ENCODE measurements at regions not wholly inside any gene's neighbourhood (a gene's known extent, or its start where the extent isn't known, plus 50 kb on each side); places are given as distances from the start of the nearest gene placed in this dataset.

GRCh38 chr10:25851548-25851947 is 82.5 kb upstream of the MYO3A start:
- no peak for TF ChIP-seq CTCF (IDR thresholded peaks at IDR 0.05 in 4 of 5, conservative IDR thresholded peaks at IDR 0.05 in 1 of 5)
- TF ChIP-seq POLR2A (IDR thresholded peaks at IDR 0.05), result no peak
